ENCODE measurements at regions not wholly inside any gene's neighbourhood (a gene's known extent, or its start where the extent isn't known, plus 50 kb on each side); places are given as distances from the start of the nearest gene placed in this dataset.

GRCh38 chr11:59028105-59028504 is 58.0 kb upstream of the GLYATL1B start:
- H2AFZ ChIP-seq (ENCODE audit: low read length) = no peak overlapping the region
- Mint-ChIP-seq H3K27ac (no peak overlapping the region), H3K4me3 (no peak overlapping the region), H3K36me3 (ENCODE audit: insufficient read depth in 1 of 3, low read depth in 3 of 3) (no peaks in the 10 kb centered on the region; a peak in 1 of 7 replicates), H3K4me1 (peaks cover 0 to 7% of the 10 kb centered on the region in 2 experiments; a peak in 2 of 4 replicates), H3K27me3 (ENCODE audit: low read depth) (peaks cover 6% of the 10 kb centered on the region), H3K9me3 (peaks cover 0 to 2% of the 10 kb centered on the region in 2 experiments; a peak in 2 of 5 replicates)
- no peaks in the 10 kb centered on the region for H3K79me1 ChIP-seq (ENCODE audit: insufficient read depth, low read depth, low read length, poor library complexity, severe bottlenecking)
- H2AK5ac ChIP-seq (ENCODE audit: insufficient read length, low read length) = no peak overlapping the region
- no peaks in the 10 kb centered on the region for H3K23me2 ChIP-seq (ENCODE audit: insufficient read length, low read depth, low read length, poor library complexity, severe bottlenecking)
- no peak overlapping the region for H3K4me2 ChIP-seq (ENCODE audit: insufficient read depth, insufficient read length, low read length)
- H4K91ac ChIP-seq (ENCODE audit: insufficient read length, low read depth, low read length) = no peak overlapping the region
- no peaks in the 10 kb centered on the region for H3K9me3 ChIP-seq (ENCODE audit: control insufficient read depth, low read depth, low read length)
- no peaks in the 10 kb centered on the region for H3K27me3 ChIP-seq (ENCODE audit: insufficient read depth, low read length)
- no peak overlapping the region for H3K56ac ChIP-seq (ENCODE audit: insufficient read length, low read depth, low read length)
- no peak overlapping the region for H3K23ac ChIP-seq (ENCODE audit: insufficient read length, low read depth, low read length)
- no peak overlapping the region for H3K27ac ChIP-seq (ENCODE audit: insufficient read length, low read depth, low read length)
- H4K5ac ChIP-seq (ENCODE audit: insufficient read length, low read depth, low read length) = no peak overlapping the region
- H3K79me2 ChIP-seq (ENCODE audit: insufficient read depth, low read length) = no peaks in the 10 kb centered on the region
- H4K20me1 ChIP-seq (ENCODE audit: control insufficient read depth, insufficient read depth, insufficient read length) = no peaks in the 10 kb centered on the region
- no peak overlapping the region for H3K18ac ChIP-seq (ENCODE audit: insufficient read length, low read depth, low read length)
- H3T11ph ChIP-seq (ENCODE audit: low read length) = no peak overlapping the region
- no peak overlapping the region for H2BK15ac ChIP-seq (ENCODE audit: low read depth, low read length)
- no CpG with 5 or more reads among the region's 5 CpGs for WGBS (ENCODE audit: extremely low coverage, insufficient read length, low lambda C conversion rate)
- H3K4me1 ChIP-seq (ENCODE audit: insufficient read depth, low read length) = no peaks in the 10 kb centered on the region
- DNase-seq = no peak
- H3K9ac ChIP-seq (ENCODE audit: extremely low read depth, insufficient read length, low read length) = no peak overlapping the region
- H3K14ac ChIP-seq (ENCODE audit: insufficient read depth, low read length) = no peak overlapping the region
- no peak overlapping the region for H2BK20ac ChIP-seq (ENCODE audit: low read depth, low read length, poor library complexity, severe bottlenecking)
- no peak overlapping the region for H3K4ac ChIP-seq (ENCODE audit: low read depth, low read length)
- no peak overlapping the region for H2BK12ac ChIP-seq (ENCODE audit: insufficient read length, low read depth, low read length)
- no peak overlapping the region for H4K8ac ChIP-seq (replicated peaks; ENCODE audit: insufficient read length, low read depth, low read length)
- TF ChIP-seq, protein P1, sequence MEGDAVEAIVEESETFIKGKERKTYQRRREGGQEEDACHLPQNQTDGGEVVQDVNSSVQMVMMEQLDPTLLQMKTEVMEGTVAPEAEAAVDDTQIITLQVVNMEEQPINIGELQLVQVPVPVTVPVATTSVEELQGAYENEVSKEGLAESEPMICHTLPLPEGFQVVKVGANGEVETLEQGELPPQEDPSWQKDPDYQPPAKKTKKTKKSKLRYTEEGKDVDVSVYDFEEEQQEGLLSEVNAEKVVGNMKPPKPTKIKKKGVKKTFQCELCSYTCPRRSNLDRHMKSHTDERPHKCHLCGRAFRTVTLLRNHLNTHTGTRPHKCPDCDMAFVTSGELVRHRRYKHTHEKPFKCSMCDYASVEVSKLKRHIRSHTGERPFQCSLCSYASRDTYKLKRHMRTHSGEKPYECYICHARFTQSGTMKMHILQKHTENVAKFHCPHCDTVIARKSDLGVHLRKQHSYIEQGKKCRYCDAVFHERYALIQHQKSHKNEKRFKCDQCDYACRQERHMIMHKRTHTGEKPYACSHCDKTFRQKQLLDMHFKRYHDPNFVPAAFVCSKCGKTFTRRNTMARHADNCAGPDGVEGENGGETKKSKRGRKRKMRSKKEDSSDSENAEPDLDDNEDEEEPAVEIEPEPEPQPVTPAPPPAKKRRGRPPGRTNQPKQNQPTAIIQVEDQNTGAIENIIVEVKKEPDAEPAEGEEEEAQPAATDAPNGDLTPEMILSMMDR (conservative IDR thresholded peaks at IDR 0.05) = no peak
- no peak overlapping the region for H2BK120ac ChIP-seq (ENCODE audit: low read depth, low read length, poor library complexity, severe bottlenecking)
- no peak overlapping the region for H2BK5ac ChIP-seq (ENCODE audit: insufficient read length, low read length)

Measured in H9 (cell line).